HepG2 (cell line): ENCODE measurements at regions not wholly inside any gene's neighbourhood (a gene's known extent, or its start where the extent isn't known, plus 50 kb on each side); places are given as distances from the start of the nearest gene placed in this dataset.

ENCODE experiments used
- ATF4 ChIP-seq, 2 experiments: fragments of 450-650 bp in 1 of 2; sonication (generic) in 1 of 2; formaldehyde crosslinking; IDR thresholded peaks; 2 replicates each; pipeline versions ENCODE4 v1.5.0 to v1.8.0; 2020 to 2022; ENCODE audit warnings: mild to moderate bottlenecking in 1 of 2, missing genetic modification reagents in 1 of 2
- CTCF ChIP-seq: sonication (generic); formaldehyde crosslinking; IDR thresholded peaks from 2 replicates; pipeline ENCODE4 v1.5.0; 2020; ENCODE audit warnings: mild to moderate bottlenecking, missing genetic modification reagents, moderate library complexity
- HDAC2 ChIP-seq: sonication (generic); formaldehyde crosslinking; IDR thresholded peaks from 2 replicates; pipeline ENCODE4 v1.4.0; 2020; ENCODE audit warnings: missing genetic modification reagents
- KLF9 ChIP-seq: IDR thresholded peaks from 2 replicates; pipeline ENCODE4 v1.6.1; 2016; ENCODE audit warnings: low read depth
- MXD1 ChIP-seq: sonication (generic); formaldehyde crosslinking; IDR thresholded peaks from 2 replicates; pipeline ENCODE4 v1.4.0; 2020; ENCODE audit warnings: mild to moderate bottlenecking, missing genetic modification reagents
- NR2F6 ChIP-seq, 2 experiments: IDR thresholded peaks; 2 replicates each; pipeline ENCODE4 v1.6.1; 2016; ENCODE audit warnings: antibody characterized with exemption in 1 of 2, mild to moderate bottlenecking in 1 of 2
- RFX1 ChIP-seq: fragments of 450-650 bp; IDR thresholded peaks from 2 replicates; pipeline ENCODE4 v1.6.1; 2017
- ZKSCAN1 ChIP-seq: fragments of 150-350 bp; IDR thresholded peaks from 2 replicates; pipeline ENCODE4 v1.6.1; 2014; ENCODE audit warnings: low read length

- TF ChIP-seq NR2F6 (IDR thresholded peaks at IDR 0.05) (no peak), NR2F6 (CRISPR knock-in tag; IDR thresholded peaks at IDR 0.05) (no peak), ATF4 (CRISPR knock-in tag; IDR thresholded peaks at IDR 0.05) (no peak), MXD1 (CRISPR knock-in tag) (no peak), HDAC2 (no peak), ZKSCAN1 (no peak), KLF9 (no peak), CTCF (no peak), RFX1 (no peak)
Measured at GRCh38 chr5:54874337-54875021, 110.9 kb downstream of the ESM1 start.
